Esophagus squamous epithelium (tissue), 5 donors: ENCODE measurements at regions not wholly inside any gene's neighbourhood (a gene's known extent, or its start where the extent isn't known, plus 50 kb on each side); places are given as distances from the start of the nearest gene placed in this dataset.

Experiments used
- DNase-seq: peaks from one replicate; lab custom pipeline; 2025; lab: John Stamatoyannopoulos, UW
- H3K27ac ChIP-seq, 4 donors: fragments of 200-600 bp; sonication (generic); one replicate each; pipeline ENCODE4 v1.5.1; 2016 to 2019; ENCODE audit warnings: mild to moderate bottlenecking in 1 of 4
- H3K27me3 ChIP-seq, 4 donors: fragments of 200-600 bp; sonication (generic); 1 replicate in 3 of 4; 2 replicates in 1 of 4; pipeline versions ENCODE4 v1.5.1 to v1.6.0; 2017 to 2021; ENCODE audit warnings: antibody characterized with exemption in 1 of 4
- H3K36me3 ChIP-seq, 3 donors: fragments of 200-600 bp; sonication (generic); one replicate each; pipeline ENCODE4 v1.5.1; 2016 to 2019
- H3K4me1 ChIP-seq, 3 donors: fragments of 200-600 bp; sonication (generic); one replicate each; pipeline ENCODE4 v1.5.1; 2017 to 2019
- H3K4me3 ChIP-seq, 4 donors: fragments of 200-600 bp; sonication (generic); 1 replicate in 3 of 4; 2 replicates in 1 of 4; pipeline ENCODE4 v1.5.1; 2016 to 2019; ENCODE audit warnings: mild to moderate bottlenecking in 2 of 4, moderate library complexity in 1 of 4
- H3K9me3 ChIP-seq, 3 donors: fragments of 200-600 bp; sonication (generic); one replicate each; pipeline ENCODE4 v1.5.1; 2016 to 2019
- CTCF ChIP-seq, 6 experiments: fragments of 450-650 bp in 4 of 6; fragments of 200-600 bp in 2 of 6; sonication (generic) in 2 of 6; IDR thresholded peaks; one replicate each; pipeline ENCODE4 v1.5.1; 2016 to 2019; ENCODE audit warnings: antibody characterized with exemption in 6 of 6, mild to moderate bottlenecking in 4 of 6, moderate library complexity in 4 of 6
- POLR2A ChIP-seq, 4 donors: fragments of 450-650 bp; IDR thresholded peaks; one replicate each; pipeline ENCODE4 v1.6.1; 2017; ENCODE audit warnings: antibody characterized with exemption in 4 of 4, mild to moderate bottlenecking in 4 of 4, moderate library complexity in 3 of 4
- WGBS, 2 donors: methylation state at CpG; one replicate each; pipeline ENCODE4 v1.1.5; 2018; 5-methylcytosine and 5-hydroxymethylcytosine counted together
- intact Hi-C: fragments of 100-400 bp; cut with DNase I; formaldehyde crosslinking; loops from one replicate; pipeline ENCODE4 v1.15.0; 2022
- donor health status: DM: yes; HTN: yes; CAD: no.

DNA sequence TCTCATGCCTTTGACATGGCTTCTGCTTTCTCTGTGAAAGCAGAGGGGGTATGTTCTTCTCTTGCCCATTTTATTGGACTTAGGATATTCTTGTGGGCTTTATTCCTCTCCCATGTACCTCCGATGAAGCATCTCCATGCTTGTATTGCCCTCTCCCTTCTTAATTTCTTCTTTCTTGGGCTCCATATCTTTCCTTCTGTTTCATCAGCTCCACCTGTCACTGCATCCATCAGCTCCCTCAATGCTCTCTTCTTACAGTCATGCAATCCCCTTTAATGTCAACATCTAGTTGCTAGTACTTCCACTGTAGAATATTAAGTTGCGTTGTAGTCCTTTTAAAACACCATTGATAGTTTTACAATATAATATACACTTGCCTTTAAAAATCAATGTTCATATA, 257.6 kb downstream of the GPAT3 start:
- no peak overlapping the region for H3K4me3 ChIP-seq
- H3K9me3 ChIP-seq, result no peaks in the 10 kb centered on the region
- no peaks in the 10 kb centered on the region for H3K36me3 ChIP-seq
- TF ChIP-seq POLR2A (IDR thresholded peaks at IDR 0.05) (no peak), CTCF (IDR thresholded peaks at IDR 0.05) (no peak)
- no peaks in the 10 kb centered on the region for H3K27me3 ChIP-seq
- WGBS, 2 donors, result 47 to 76% methylated on average over 2 of the region's 2 CpGs
- intact Hi-C loops, result no loop called here
- H3K4me1 ChIP-seq, result no peaks in the 10 kb centered on the region
- no peak overlapping the region for H3K27ac ChIP-seq
- DNase-seq, result no peak

DNA sequence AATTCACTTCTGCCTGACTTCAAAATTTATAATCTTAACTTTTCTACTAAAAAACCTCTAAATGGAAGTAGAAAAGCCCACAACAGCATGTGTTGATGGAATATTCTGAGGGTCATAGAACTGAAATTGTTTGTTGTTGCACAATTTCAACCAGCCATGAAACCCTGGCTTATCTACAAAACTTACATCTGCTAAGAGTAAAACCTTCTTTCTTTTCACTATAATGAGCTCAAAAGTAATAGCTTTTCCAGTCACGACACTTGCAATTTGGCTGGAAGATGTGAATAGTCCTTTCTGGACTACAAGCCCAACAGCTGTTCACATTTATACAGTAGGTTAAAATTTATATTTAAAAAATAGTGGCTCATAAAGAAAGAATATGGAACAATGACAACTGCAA, 250.0 kb downstream of the GPAT3 start:
- H3K9me3 ChIP-seq, result no peaks in the 10 kb centered on the region
- no peak for DNase-seq
- no peaks in the 10 kb centered on the region for H3K27me3 ChIP-seq
- no peak overlapping the region for H3K27ac ChIP-seq
- WGBS, 2 donors, result 40 to 76% methylated on average over 1 of the region's 1 CpG
- H3K36me3 ChIP-seq, result no peaks in the 10 kb centered on the region
- no peaks in the 10 kb centered on the region for H3K4me1 ChIP-seq
- TF ChIP-seq POLR2A (IDR thresholded peaks at IDR 0.05) (no peak), CTCF (IDR thresholded peaks at IDR 0.05) (no peak)
- intact Hi-C loops, result no loop called here
- no peak overlapping the region for H3K4me3 ChIP-seq

- Histone ChIP-seq H3K9me3 (no peaks in the 10 kb centered on the region), H3K4me1 (no peaks in the 10 kb centered on the region), H3K36me3 (no peaks in the 10 kb centered on the region), H3K27ac (no peak overlapping the region), H3K4me3 (no peak overlapping the region), H3K27me3 (no peaks in the 10 kb centered on the region)
- DNase-seq, result no peak
- 70 to 80% methylated on average over 1 of the region's 1 CpG for WGBS, 2 donors
- TF ChIP-seq POLR2A (IDR thresholded peaks at IDR 0.05) (no peak), CTCF (IDR thresholded peaks at IDR 0.05) (no peak)
- intact Hi-C loops, result no loop called here
Measured at GRCh38 chr4:83783215-83783614, 247.3 kb downstream of the GPAT3 start.

DNA sequence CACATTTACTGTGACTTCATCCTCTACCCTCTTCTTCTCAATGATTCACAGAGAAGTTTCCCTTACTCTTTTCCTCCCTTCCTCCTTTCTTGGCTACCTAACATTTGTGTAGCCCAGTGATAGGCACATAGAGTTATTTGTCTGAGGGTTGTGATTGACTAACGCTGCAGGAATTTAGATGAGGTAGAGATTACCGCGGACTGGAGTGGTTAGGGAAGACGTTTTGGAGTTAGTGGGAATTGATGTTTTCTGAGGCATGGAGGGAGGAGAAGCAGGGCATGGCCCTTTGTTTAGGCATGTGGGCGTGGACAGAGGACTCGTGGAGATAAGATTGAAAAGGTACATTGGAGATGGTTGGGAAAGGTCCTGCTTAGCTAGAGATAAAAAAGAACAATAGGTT, 246.7 kb downstream of the GPAT3 start:
- H3K4me1 ChIP-seq, result no peaks in the 10 kb centered on the region
- H3K9me3 ChIP-seq, result no peaks in the 10 kb centered on the region
- no peak for TF ChIP-seq CTCF (IDR thresholded peaks at IDR 0.05)
- no peak for TF ChIP-seq POLR2A (IDR thresholded peaks at IDR 0.05)
- no peaks in the 10 kb centered on the region for H3K27me3 ChIP-seq
- H3K27ac ChIP-seq, result no peak overlapping the region
- 53 to 56% methylated on average over 6 of the region's 6 CpGs for WGBS, 2 donors
- intact Hi-C loops, result no loop called here
- no peaks in the 10 kb centered on the region for H3K36me3 ChIP-seq
- DNase-seq, result no peak
- no peak overlapping the region for H3K4me3 ChIP-seq

DNA sequence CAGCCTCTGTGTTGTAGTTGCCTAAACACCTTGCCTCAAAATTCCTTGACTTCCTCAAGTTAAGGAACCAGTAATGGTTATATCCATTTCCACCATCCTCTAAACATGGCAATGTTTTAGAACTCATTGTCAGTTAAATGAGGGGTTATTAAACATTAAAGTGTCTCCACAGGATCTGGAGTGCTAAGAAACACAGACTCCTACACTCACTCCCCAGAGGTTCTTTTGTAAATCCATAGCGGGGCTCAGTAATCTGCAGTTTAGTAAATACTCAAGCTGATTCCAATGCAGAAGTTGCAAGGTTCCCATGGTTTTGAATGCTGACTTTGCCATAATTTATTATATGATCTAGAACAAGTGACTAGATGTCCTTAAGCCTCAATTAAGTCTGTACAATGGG, 245.5 kb downstream of the GPAT3 start:
- H3K4me1 ChIP-seq, result no peaks in the 10 kb centered on the region
- no peak overlapping the region for H3K27ac ChIP-seq
- WGBS, 2 donors, result 80 to 100% methylated on average over 1 of the region's 1 CpG
- intact Hi-C loops, result no loop called here
- H3K36me3 ChIP-seq, result no peaks in the 10 kb centered on the region
- no peak for DNase-seq
- no peak for TF ChIP-seq CTCF (IDR thresholded peaks at IDR 0.05)
- TF ChIP-seq POLR2A (IDR thresholded peaks at IDR 0.05), result no peak
- H3K9me3 ChIP-seq, result no peaks in the 10 kb centered on the region
- H3K4me3 ChIP-seq, result no peak overlapping the region
- no peaks in the 10 kb centered on the region for H3K27me3 ChIP-seq
